ENCODE measurements at regions not wholly inside any gene's neighbourhood (a gene's known extent, or its start where the extent isn't known, plus 50 kb on each side); places are given as distances from the start of the nearest gene placed in this dataset.

- TF ChIP-seq, protein P1, sequence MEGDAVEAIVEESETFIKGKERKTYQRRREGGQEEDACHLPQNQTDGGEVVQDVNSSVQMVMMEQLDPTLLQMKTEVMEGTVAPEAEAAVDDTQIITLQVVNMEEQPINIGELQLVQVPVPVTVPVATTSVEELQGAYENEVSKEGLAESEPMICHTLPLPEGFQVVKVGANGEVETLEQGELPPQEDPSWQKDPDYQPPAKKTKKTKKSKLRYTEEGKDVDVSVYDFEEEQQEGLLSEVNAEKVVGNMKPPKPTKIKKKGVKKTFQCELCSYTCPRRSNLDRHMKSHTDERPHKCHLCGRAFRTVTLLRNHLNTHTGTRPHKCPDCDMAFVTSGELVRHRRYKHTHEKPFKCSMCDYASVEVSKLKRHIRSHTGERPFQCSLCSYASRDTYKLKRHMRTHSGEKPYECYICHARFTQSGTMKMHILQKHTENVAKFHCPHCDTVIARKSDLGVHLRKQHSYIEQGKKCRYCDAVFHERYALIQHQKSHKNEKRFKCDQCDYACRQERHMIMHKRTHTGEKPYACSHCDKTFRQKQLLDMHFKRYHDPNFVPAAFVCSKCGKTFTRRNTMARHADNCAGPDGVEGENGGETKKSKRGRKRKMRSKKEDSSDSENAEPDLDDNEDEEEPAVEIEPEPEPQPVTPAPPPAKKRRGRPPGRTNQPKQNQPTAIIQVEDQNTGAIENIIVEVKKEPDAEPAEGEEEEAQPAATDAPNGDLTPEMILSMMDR (IDR thresholded peaks at IDR 0.05; ENCODE audit: borderline replicate concordance, insufficient read depth, low read depth, low read length): no peak
- no peak overlapping the region for H3K4me3 ChIP-seq (ENCODE audit: low read depth, low read length)
These were observed 169.4 kb upstream of the GLRA1 start for GRCh38 chr5:152094060-152094459.

GRCh38 chr5:152092580-152092979 is 167.9 kb upstream of the GLRA1 start:
- TF ChIP-seq, protein P1 (IDR thresholded peaks at IDR 0.05; ENCODE audit: borderline replicate concordance, insufficient read depth, low read depth, low read length): no peak
- no peak overlapping the region for H3K4me3 ChIP-seq (ENCODE audit: low read depth, low read length)

- TF ChIP-seq, protein P1 (IDR thresholded peaks at IDR 0.05; ENCODE audit: borderline replicate concordance, insufficient read depth, low read depth, low read length): no peak
- no peak overlapping the region for H3K4me3 ChIP-seq (ENCODE audit: low read depth, low read length)
These were observed 165.0 kb upstream of the GLRA1 start for GRCh38 chr5:152089644-152090043.

- TF ChIP-seq, protein P1 (IDR thresholded peaks at IDR 0.05; ENCODE audit: borderline replicate concordance, insufficient read depth, low read depth, low read length): no peak
- H3K4me3 ChIP-seq (ENCODE audit: low read depth, low read length): no peak overlapping the region
These were observed 162.0 kb upstream of the GLRA1 start for GRCh38 chr5:152086668-152087067.

- H3K4me3 ChIP-seq (ENCODE audit: low read depth, low read length): no peak overlapping the region
- TF ChIP-seq, protein P1 (IDR thresholded peaks at IDR 0.05; ENCODE audit: borderline replicate concordance, insufficient read depth, low read depth, low read length): no peak
These were observed 159.8 kb upstream of the GLRA1 start for GRCh38 chr5:152084476-152084875.

DNA sequence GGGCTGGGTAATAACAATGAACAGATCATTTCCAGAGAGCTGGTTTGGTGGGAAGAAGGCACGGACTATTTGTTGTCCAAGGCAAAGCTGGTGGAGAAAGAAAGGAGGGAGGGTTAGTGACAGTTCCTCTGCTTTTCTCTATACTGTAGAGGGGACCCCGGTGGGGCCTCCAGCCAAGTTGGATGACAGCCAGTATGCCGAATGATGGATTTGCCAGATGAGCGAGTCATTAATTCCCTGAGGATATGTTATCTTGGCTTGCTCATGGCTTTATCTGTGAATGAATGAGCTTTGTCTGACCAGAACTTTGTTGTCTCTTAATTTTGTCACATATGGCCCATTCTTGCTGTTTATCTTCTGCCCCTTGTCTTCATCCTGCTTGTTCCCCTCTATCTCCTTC is 158.6 kb upstream of the GLRA1 start:
- H3K4me3 ChIP-seq (ENCODE audit: low read depth, low read length): no peak overlapping the region
- TF ChIP-seq, protein P1 (IDR thresholded peaks at IDR 0.05; ENCODE audit: borderline replicate concordance, insufficient read depth, low read depth, low read length): no peak

DNA sequence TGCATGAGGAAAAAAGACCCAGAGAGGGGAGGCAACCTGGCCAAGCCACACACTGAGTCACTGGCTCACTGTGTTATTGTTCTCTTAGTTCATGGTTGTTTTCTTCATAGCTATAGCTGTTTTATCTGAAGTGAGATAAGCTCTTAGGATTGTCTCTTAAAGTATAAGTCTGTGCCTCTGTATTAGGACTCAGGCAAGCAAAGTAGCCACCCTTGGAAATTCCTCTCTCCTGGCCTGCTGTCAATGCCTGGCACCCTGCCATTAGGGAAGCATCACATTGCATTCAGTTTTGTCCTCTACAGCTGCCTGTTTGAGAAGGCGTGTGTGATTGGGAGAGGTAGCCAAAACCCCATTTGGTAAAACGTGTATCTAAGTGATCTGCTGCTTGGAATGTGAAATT is 147.4 kb upstream of the GLRA1 start:
- H3K4me3 ChIP-seq (ENCODE audit: low read depth, low read length): no peak overlapping the region
- TF ChIP-seq, protein P1 (IDR thresholded peaks at IDR 0.05; ENCODE audit: borderline replicate concordance, insufficient read depth, low read depth, low read length): no peak
